Neural progenitor cell (in vitro differentiated cells): ENCODE measurements at regions not wholly inside any gene's neighbourhood (a gene's known extent, or its start where the extent isn't known, plus 50 kb on each side); places are given as distances from the start of the nearest gene placed in this dataset.

ENCODE experiments used
- DNase-seq: peaks from one replicate; pipeline ENCODE4 v3.0.0-alpha.2; 2016; ENCODE audit warnings: low spot score
- H2AFZ ChIP-seq: fragments of 200-600 bp; sonication (generic); replicated peaks from 2 replicates; pipeline ENCODE4 v1.6.1; 2016; ENCODE audit warnings: antibody characterized with exemption
- H3F3A ChIP-seq: fragments of 200-600 bp; sonication (generic); 2 replicates; pipeline ENCODE4 v1.6.1; 2016; ENCODE audit warnings: antibody characterized with exemption, low read depth
- H3K27ac ChIP-seq: fragments of 200-600 bp; sonication (generic); 2 replicates; pipeline ENCODE4 v1.5.1; 2016; ENCODE audit warnings: mild to moderate bottlenecking
- H3K27me3 ChIP-seq: fragments of 200-600 bp; sonication (generic); 2 replicates; pipeline ENCODE4 v1.6.1; 2016; ENCODE audit warnings: mild to moderate bottlenecking, moderate library complexity
- H3K36me3 ChIP-seq: fragments of 200-600 bp; sonication (generic); 2 replicates; pipeline ENCODE4 v1.5.1; 2016
- H3K4me1 ChIP-seq: fragments of 200-600 bp; sonication (generic); 2 replicates; pipeline ENCODE4 v1.6.1; 2016; ENCODE audit warnings: mixed run types
- H3K4me2 ChIP-seq: fragments of 200-600 bp; sonication (generic); 2 replicates; pipeline ENCODE4 v1.6.1; 2016
- H3K4me3 ChIP-seq: fragments of 200-600 bp; sonication (generic); 2 replicates; pipeline ENCODE4 v1.5.1; 2016
- H3K79me2 ChIP-seq: fragments of 200-600 bp; sonication (generic); 2 replicates; pipeline ENCODE4 v1.6.1; 2016; ENCODE audit warnings: low read depth
- H3K9ac ChIP-seq: fragments of 200-600 bp; sonication (generic); 2 replicates; pipeline ENCODE4 v1.6.1; 2016
- H3K9me3 ChIP-seq: fragments of 200-600 bp; sonication (generic); 2 replicates; pipeline ENCODE4 v1.5.1; 2016; ENCODE audit warnings: low read depth
- H4K20me1 ChIP-seq: fragments of 200-600 bp; sonication (generic); 2 replicates; pipeline ENCODE4 v1.6.1; 2016; ENCODE audit warnings: low read depth
- H3K27ac Mint-ChIP-seq: 3 replicates; pipeline ENCODE4 v1.8.0; 2021; ENCODE audit warnings: mixed read lengths
- H3K27me3 Mint-ChIP-seq: 2 replicates; pipeline ENCODE4 v1.8.0; 2022; ENCODE audit warnings: low read depth, mild to moderate bottlenecking, inconsistent platforms, moderate library complexity, mixed read lengths; ENCODE audit not compliant: insufficient read depth
- H3K36me3 Mint-ChIP-seq: 3 replicates; pipeline ENCODE4 v1.8.0; 2021; ENCODE audit warnings: mixed read lengths
- H3K4me1 Mint-ChIP-seq: 3 replicates; pipeline ENCODE4 v1.8.0; 2021; ENCODE audit warnings: mixed read lengths
- H3K4me3 Mint-ChIP-seq: 3 replicates; pipeline ENCODE4 v1.8.0; 2021; ENCODE audit warnings: mild to moderate bottlenecking, moderate library complexity, mixed read lengths
- H3K9me3 Mint-ChIP-seq: 3 replicates; pipeline ENCODE4 v1.8.0; 2020; ENCODE audit warnings: mixed read lengths
- CTCF ChIP-seq: fragments of 200-600 bp; sonication (generic); IDR thresholded peaks from 2 replicates; pipeline ENCODE4 v1.5.1; 2017; ENCODE audit warnings: antibody characterized with exemption, mild to moderate bottlenecking
- EZH2 ChIP-seq: fragments of 200-600 bp; sonication (generic); IDR thresholded peaks from 2 replicates; pipeline ENCODE4 v1.6.1; 2017; ENCODE audit warnings: antibody characterized with exemption, mild to moderate bottlenecking, moderate library complexity
- EZH2phosphoT487 ChIP-seq: fragments of 200-600 bp; sonication (generic); IDR thresholded peaks from 2 replicates; pipeline ENCODE4 v1.6.1; 2017; ENCODE audit warnings: antibody characterized with exemption

GRCh38 chr18:25727281-25727985 is 363.0 kb downstream of the SS18 start:
- Histone ChIP-seq H3K36me3 (no peaks in the 10 kb centered on the region), H3K4me1 (peaks cover 9% of the 10 kb centered on the region), H3F3A (no peaks in the 10 kb centered on the region), H3K27ac (no peak overlapping the region), H2AFZ (no peak overlapping the region), H3K79me2 (no peaks in the 10 kb centered on the region), H3K27me3 (peaks cover 2% of the 10 kb centered on the region), H4K20me1 (no peaks in the 10 kb centered on the region), H3K4me3 (no peak overlapping the region), H3K4me2 (no peak overlapping the region), H3K9me3 (no peaks in the 10 kb centered on the region), H3K9ac (no peak overlapping the region)
- DNase-seq: no peak
- TF ChIP-seq EZH2phosphoT487 (no peak), EZH2 (no peak), CTCF (no peak)
- Mint-ChIP-seq H3K27me3 (peaks cover 8% of the 10 kb centered on the region), H3K9me3 (peaks cover 20% of the 10 kb centered on the region), H3K4me3 (no peak overlapping the region), H3K27ac (peak overlapping the region; percentile 36), H3K36me3 (peaks cover 10% of the 10 kb centered on the region), H3K4me1 (peaks cover 38% of the 10 kb centered on the region)

GRCh38 chr18:25726298-25726697 is 364.1 kb downstream of the SS18 start:
- no peak overlapping the region for H3K4me2 ChIP-seq
- H3K9me3 Mint-ChIP-seq: peaks cover 17% of the 10 kb centered on the region
- H3K4me3 ChIP-seq: no peak overlapping the region
- H3K36me3 ChIP-seq: no peaks in the 10 kb centered on the region
- H4K20me1 ChIP-seq: no peaks in the 10 kb centered on the region
- H3K4me3 Mint-ChIP-seq: peak overlapping the region; percentile 39
- H3K9me3 ChIP-seq: no peaks in the 10 kb centered on the region
- peaks cover 9% of the 10 kb centered on the region for H3K4me1 ChIP-seq
- H3K4me1 Mint-ChIP-seq: peaks cover 38% of the 10 kb centered on the region
- no peaks in the 10 kb centered on the region for H3K27me3 ChIP-seq
- TF ChIP-seq EZH2 (no peak), EZH2phosphoT487 (no peak), CTCF (no peak)
- no peaks in the 10 kb centered on the region for H3K79me2 ChIP-seq
- DNase-seq: no peak
- no peak overlapping the region for H3K9ac ChIP-seq
- peak overlapping the region; percentile 47 for H2AFZ ChIP-seq
- H3K27ac ChIP-seq: no peak overlapping the region
- peaks cover 10% of the 10 kb centered on the region for H3K36me3 Mint-ChIP-seq
- peaks cover 4% of the 10 kb centered on the region for H3K27me3 Mint-ChIP-seq
- H3F3A ChIP-seq: no peaks in the 10 kb centered on the region
- H3K27ac Mint-ChIP-seq: peak overlapping the region; percentile 67

- Histone ChIP-seq H3K9me3 (no peaks in the 10 kb centered on the region), H3K4me3 (no peak overlapping the region), H3K4me2 (no peak overlapping the region), H3K27ac (no peak overlapping the region), H3K4me1 (peaks cover 9% of the 10 kb centered on the region), H3K36me3 (no peaks in the 10 kb centered on the region), H2AFZ (no peak overlapping the region), H3K27me3 (no peaks in the 10 kb centered on the region), H3K79me2 (no peaks in the 10 kb centered on the region), H3F3A (no peaks in the 10 kb centered on the region), H3K9ac (no peak overlapping the region), H4K20me1 (no peaks in the 10 kb centered on the region)
- DNase-seq: no peak
- TF ChIP-seq EZH2phosphoT487 (no peak), CTCF (no peak), EZH2 (no peak)
- Mint-ChIP-seq H3K36me3 (peaks cover 7% of the 10 kb centered on the region), H3K4me3 (no peak overlapping the region), H3K9me3 (peaks cover 15% of the 10 kb centered on the region), H3K27ac (peak overlapping the region; percentile 64), H3K27me3 (peaks cover 5% of the 10 kb centered on the region), H3K4me1 (peaks cover 38% of the 10 kb centered on the region)
Measured at GRCh38 chr18:25725501-25725900, 364.9 kb downstream of the SS18 start.
